D721Med (cell line): ENCODE measurements at regions not wholly inside any gene's neighbourhood (a gene's known extent, or its start where the extent isn't known, plus 50 kb on each side); places are given as distances from the start of the nearest gene placed in this dataset.

ENCODE experiments used
- DNase-seq: peaks from one replicate; pipeline ENCODE4 v3.0.0; 2011; ENCODE audit warnings: low spot score; ENCODE audit not compliant: insufficient read length
- FAIRE-seq: peaks from 2 replicates; lab custom pipeline; 2011; peaks lifted over from hg19 to GRCh38; lab: Jason Lieb, UNC
- TF ChIP-seq, protein P1 (sequence below): IDR thresholded peaks from 2 replicates; pipeline ENCODE4 v1.5.1; 2012; ENCODE audit warnings: mild to moderate bottlenecking, control low read depth; ENCODE audit not compliant: insufficient read depth; ENCODE audit errors: missing control alignments

DNA sequence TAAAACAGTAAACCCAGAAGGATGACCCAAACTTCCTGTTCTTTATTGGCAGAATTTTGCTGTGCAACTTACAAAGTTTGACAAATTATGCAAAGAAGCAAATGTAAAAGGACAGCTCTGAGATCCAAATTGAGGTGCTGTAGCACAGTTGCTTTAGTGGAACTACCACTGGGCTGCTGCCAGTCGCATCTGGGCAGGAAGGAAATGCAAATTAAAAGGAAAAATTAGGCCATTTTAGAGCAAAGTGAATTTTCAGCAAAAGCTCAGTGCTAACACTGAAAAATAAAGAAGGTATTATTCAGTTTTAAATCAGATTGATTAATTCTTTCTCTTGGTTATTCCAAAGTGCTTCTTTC is 104.5 kb downstream of the ZMAT3 start:
- no peak for DNase-seq
- TF ChIP-seq, protein P1, sequence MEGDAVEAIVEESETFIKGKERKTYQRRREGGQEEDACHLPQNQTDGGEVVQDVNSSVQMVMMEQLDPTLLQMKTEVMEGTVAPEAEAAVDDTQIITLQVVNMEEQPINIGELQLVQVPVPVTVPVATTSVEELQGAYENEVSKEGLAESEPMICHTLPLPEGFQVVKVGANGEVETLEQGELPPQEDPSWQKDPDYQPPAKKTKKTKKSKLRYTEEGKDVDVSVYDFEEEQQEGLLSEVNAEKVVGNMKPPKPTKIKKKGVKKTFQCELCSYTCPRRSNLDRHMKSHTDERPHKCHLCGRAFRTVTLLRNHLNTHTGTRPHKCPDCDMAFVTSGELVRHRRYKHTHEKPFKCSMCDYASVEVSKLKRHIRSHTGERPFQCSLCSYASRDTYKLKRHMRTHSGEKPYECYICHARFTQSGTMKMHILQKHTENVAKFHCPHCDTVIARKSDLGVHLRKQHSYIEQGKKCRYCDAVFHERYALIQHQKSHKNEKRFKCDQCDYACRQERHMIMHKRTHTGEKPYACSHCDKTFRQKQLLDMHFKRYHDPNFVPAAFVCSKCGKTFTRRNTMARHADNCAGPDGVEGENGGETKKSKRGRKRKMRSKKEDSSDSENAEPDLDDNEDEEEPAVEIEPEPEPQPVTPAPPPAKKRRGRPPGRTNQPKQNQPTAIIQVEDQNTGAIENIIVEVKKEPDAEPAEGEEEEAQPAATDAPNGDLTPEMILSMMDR = no peak
- no peak for FAIRE-seq

DNA sequence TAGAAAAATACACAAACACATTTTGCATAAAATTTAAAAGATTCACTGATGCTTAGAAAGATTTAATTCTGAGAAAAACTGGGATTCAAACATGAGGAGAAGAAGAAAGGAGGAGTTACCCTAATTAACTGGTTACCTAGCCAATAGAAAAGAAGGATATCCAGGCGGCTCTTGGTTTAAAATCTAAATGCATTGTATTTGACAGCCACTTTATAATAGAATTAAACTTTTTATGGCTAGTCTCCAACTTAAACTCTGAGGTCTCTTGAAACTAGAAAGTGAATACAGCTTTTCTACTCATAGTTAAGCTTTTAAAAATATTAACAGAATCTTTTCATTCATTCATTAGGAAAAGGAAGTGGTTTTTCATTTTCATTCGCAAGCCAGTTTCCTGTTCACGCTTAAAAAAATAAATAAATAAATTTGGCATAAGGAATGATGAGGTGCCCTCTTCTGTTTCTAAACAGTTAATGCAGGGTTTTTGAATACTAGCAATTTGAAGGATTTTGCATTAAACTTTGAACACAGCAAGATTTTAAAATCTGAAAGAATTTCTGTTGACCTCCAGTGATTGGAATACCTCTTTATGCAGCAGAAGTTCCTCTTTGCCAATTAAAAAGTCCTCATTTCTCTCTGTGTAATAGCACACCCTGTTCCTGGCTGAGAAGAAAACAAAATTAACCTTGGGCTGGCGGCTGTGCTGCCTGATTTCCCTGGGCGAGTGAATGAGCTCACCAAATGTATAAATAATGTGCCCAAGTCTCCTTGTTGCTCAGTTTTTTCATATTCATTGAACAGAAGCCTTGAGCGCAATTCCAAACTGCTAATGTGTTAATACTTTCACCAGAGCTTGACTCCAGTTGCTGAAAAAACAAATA is 105.1 kb downstream of the ZMAT3 start:
- FAIRE-seq (peak; percentile 21), DNase-seq (no peak)
- TF ChIP-seq, protein P1 = peak; percentile 53

DNA sequence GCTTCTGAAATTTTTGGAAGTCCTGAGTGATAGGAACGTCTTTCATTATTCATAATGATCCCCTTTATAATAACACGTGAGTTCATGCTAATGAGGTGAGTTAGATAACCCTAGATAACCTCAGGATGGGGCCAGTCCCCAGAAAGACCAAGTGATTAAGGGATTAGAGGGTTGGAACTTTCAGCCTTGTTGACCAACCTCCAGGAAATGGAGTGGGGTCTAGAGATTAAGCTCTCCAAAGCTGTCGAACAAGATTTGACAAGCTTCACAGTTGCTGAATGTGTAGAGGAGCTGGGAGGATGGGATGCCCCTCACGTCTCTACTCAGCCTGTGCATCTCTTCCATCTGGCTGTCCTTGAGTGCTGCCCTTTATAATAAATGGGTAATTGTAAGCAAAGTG is 107.1 kb downstream of the ZMAT3 start:
- DNase-seq = no peak
- TF ChIP-seq, protein P1 = no peak
- no peak for FAIRE-seq

DNA sequence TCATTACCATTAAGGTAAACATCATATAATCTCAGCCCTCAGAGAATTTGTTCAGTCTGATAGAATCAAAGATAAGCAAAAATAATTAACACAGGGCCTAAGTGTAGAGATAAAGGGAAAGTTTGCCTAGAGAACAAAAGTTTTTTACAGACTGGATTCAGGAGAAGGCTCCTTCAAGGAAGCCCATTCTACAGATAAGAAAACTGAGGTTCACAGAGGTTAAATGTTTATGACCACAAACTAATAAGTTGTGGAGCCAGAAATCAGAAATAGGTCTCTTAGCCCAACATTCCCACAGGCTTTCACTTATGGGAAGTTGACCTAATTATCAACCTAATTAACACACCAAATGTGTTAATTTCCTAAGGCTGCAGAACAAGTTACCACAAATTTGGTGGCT is 110.7 kb downstream of the ZMAT3 start:
- DNase-seq (no peak), FAIRE-seq (no peak)
- TF ChIP-seq, protein P1 = no peak

DNA sequence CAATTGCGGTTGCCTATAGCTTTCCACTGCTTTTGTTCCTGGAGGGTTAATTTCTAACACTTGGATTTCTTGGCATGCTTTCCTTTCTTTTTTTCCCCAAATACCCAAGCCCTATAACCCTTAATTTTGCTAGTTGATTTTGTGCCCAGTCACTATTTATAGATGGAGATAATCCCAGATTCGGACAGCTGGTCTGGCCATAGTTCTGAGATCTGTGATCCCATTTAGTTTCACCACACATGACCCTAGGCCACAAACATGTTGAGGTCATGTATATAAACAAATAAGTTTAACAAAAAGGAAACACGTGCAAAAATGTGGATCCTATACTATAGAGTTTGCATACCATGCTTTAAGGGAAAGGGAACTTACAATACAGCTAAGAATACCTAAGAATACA is 111.4 kb downstream of the ZMAT3 start:
- no peak for FAIRE-seq
- no peak for DNase-seq
- TF ChIP-seq, protein P1 = no peak

DNA sequence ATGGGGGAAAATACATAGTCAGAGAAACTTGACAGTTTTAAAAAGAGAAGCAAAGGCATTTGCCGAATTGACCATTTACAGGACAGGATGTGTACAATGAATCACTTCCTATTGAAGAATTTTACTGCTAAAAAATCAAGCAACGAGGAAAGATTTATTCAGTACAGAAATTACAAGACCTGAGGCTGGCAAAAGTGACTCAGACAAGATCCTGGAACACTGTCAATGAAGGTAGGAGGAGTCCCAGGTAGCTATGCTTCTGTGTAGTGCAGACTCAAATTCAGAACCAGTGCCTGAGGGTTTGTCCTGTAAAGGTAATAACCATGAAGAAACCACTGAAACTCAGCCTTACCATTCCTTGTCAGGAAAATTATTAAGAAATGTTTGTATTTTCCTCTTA is 120.9 kb downstream of the ZMAT3 start:
- DNase-seq (no peak), FAIRE-seq (no peak)
- TF ChIP-seq, protein P1 = no peak

DNA sequence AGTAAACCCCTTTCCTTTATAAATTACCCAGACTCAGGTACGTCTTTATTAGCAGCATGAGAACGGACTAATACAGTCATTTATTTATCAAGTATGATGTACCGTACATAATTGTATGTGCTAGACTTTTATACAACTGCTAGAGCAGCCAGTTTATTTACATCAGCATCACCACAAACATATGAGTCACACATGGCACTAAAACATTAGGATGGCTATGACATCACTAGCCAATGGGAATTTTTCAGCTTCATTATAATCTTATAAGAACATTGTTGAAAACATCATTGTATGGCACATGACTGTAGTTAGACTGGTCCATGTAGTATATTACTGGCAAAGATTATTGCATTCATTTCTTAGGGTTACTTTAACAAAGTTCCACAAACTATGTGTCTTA is 121.7 kb downstream of the ZMAT3 start:
- FAIRE-seq = no peak
- TF ChIP-seq, protein P1 = no peak

More for the DNA sequence above, 121.7 kb downstream of the ZMAT3 start:
- DNase-seq = no peak
